Activated T-helper 17 cell treated with anti-CD3 and anti-CD28 coated beads, Interleukin-2, amount 50 U/mL, for 72 hours (primary cell): ENCODE measurements at regions not wholly inside any gene's neighbourhood (a gene's known extent, or its start where the extent isn't known, plus 50 kb on each side); places are given as distances from the start of the nearest gene placed in this dataset.
A peak's percentile ranks its signal among the peaks of the same experiment; 100 is the strongest.
"Not testable (repeated sequence)": the region's sequence is repeated elsewhere in the genome, so short reads cannot be mapped to it uniquely, and the experiment has no call there.

ENCODE experiments used
- ATAC-seq: fragments of 150-1000 bp; cut with Tn5 transposase; replicated peaks from 2 replicates; pipeline ENCODE4 v1.10.0; 2021; ENCODE audit warnings: mild to moderate bottlenecking, moderate library complexity
- H3K27ac Mint-ChIP-seq: one replicate; pipeline ENCODE4 v1.8.0; 2022; ENCODE audit warnings: mixed read lengths
- H3K27me3 Mint-ChIP-seq: one replicate; pipeline ENCODE4 v1.8.0; 2022; ENCODE audit warnings: mixed read lengths
- H3K36me3 Mint-ChIP-seq: one replicate; pipeline ENCODE4 v1.8.0; 2022; ENCODE audit warnings: low read depth, mild to moderate bottlenecking, mixed read lengths
- H3K4me1 Mint-ChIP-seq: one replicate; pipeline ENCODE4 v1.8.0; 2022; ENCODE audit warnings: mixed read lengths
- H3K4me3 Mint-ChIP-seq: one replicate; pipeline ENCODE4 v1.8.0; 2022; ENCODE audit warnings: mild to moderate bottlenecking, mixed read lengths
- H3K9me3 Mint-ChIP-seq: one replicate; pipeline ENCODE4 v1.8.0; 2022; ENCODE audit warnings: mixed read lengths

- H3K4me3 Mint-ChIP-seq: no peak overlapping the region
- peaks cover 3% of the 10 kb centered on the region for H3K9me3 Mint-ChIP-seq
- no peaks in the 10 kb centered on the region for H3K4me1 Mint-ChIP-seq
- H3K36me3 Mint-ChIP-seq: no peaks in the 10 kb centered on the region
- no peak overlapping the region for H3K27ac Mint-ChIP-seq
- no peaks in the 10 kb centered on the region for H3K27me3 Mint-ChIP-seq
- no peak for ATAC-seq
These were observed 192.6 kb downstream of the COX18 start for GRCh38 chr4:72876946-72877345.

GRCh38 chr4:72875545-72875944, 194.0 kb downstream of the COX18 start:
- ATAC-seq: no peak
- Mint-ChIP-seq H3K9me3 (no peaks in the 10 kb centered on the region), H3K27ac (no peak overlapping the region), H3K36me3 (no peaks in the 10 kb centered on the region), H3K4me3 (no peak overlapping the region), H3K4me1 (no peaks in the 10 kb centered on the region), H3K27me3 (no peaks in the 10 kb centered on the region)

DNA sequence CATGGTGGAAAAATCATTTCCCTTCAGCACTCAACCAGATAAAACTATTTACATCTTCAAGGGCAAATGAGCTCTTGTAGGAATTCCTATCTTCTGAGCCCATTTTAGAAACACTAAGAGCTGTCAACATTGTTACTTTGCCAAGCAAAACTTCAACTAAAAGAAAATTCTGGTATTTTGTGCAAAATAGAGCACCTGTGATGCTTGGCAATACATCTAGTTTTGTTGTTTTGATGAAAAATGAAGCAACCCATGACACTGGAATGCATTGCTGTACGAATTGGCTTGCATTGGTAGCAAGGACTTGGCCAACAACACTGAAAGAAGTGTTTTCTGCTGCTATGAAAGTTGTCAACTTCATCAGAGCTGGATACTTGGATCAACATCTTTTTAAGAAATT, 194.4 kb downstream of the COX18 start:
- Mint-ChIP-seq H3K27me3 (no peaks in the 10 kb centered on the region), H3K9me3 (no peaks in the 10 kb centered on the region), H3K27ac (no peak overlapping the region), H3K4me3 (no peak overlapping the region), H3K36me3 (no peaks in the 10 kb centered on the region), H3K4me1 (no peaks in the 10 kb centered on the region)
- ATAC-seq: no peak

DNA sequence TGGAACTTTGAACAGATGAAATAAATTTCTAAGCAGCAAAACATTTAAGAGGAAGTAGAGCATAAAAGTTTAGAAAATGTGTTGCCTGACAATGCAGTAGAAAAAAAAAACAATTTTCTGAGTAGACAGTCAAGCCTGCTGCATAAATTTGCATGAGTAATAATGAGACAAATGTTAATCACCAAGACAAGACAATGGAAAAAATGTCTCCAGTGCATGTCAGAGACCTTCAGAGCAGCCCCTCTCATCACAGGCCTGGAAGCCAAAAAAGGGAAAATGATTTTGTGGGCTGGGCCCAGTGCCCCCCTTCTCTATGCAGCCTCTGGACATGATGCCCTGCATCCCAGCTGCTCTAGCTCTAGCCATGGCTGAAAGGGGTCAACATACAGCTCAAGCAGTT, 204.6 kb downstream of the COX18 start:
- Mint-ChIP-seq H3K36me3 (no peaks in the 10 kb centered on the region), H3K4me3 (no peak overlapping the region), H3K9me3 (no peaks in the 10 kb centered on the region), H3K4me1 (no peaks in the 10 kb centered on the region), H3K27me3 (peaks cover 4% of the 10 kb centered on the region), H3K27ac (no peak overlapping the region)
- no peak for ATAC-seq

DNA sequence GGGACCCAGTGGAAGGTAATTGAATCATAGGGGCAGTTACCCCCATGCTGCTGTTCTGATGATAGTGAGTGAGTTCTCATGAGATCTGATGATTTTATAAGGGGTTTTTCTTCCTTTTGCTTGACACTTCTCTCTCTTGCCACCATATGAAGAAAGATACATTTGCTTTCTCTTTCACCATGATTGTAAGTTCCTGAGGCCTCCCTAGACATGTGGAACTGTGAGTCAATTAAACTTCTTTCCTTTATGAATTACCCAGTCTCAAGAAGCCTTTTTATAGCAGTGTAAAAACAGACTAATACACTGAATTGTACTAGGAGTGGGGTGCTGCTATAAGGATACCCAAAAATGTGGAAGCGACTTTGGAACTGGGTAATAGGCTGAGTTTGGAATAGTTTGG, 205.2 kb downstream of the COX18 start:
- H3K27ac Mint-ChIP-seq, H3K27me3 Mint-ChIP-seq, H3K36me3 Mint-ChIP-seq, H3K9me3 Mint-ChIP-seq, H3K4me1 Mint-ChIP-seq, ATAC-seq, H3K4me3 Mint-ChIP-seq: not testable (repeated sequence)

DNA sequence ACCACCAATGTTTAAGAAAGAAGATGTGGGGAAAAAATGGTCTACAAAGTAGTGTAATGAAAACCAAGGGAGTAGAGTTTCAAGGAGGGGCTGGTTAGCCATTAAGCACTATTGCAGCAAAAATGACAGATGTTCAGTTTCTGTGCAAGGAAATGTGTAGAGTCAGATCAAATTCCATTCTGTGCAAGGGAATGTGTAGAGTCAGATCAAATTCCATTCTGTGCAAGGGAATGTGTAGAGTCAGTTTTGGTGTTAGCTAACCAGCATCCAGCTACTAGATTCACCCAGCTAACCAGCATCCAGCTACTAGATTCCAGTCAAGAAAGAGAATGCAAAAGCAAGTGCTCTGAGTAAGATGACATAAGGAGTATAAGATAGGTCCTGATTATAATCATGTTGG, 208.8 kb downstream of the COX18 start:
- Mint-ChIP-seq H3K27me3 (peaks cover 4% of the 10 kb centered on the region), H3K4me1 (no peaks in the 10 kb centered on the region), H3K27ac (no peak overlapping the region), H3K36me3 (no peaks in the 10 kb centered on the region), H3K9me3 (no peaks in the 10 kb centered on the region), H3K4me3 (no peak overlapping the region)
- no peak for ATAC-seq

DNA sequence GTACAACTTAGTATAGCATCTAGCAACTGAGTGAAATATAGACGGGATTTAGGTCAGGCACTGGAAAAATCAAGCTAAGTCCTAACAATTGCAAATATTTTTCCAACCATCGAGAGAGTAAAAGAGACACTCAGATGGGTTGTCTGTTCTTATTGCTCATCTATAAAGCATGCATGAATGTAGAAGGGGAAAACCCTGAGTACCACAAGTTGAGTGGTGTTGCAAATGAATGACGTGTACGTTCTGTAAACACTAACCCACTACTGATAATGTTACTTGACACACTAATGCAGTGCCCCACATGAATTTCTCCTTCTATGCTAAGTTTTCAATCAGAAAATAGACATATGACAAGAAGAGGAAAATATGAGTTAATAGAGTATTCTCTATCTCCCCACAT, 211.2 kb downstream of the COX18 start:
- H3K9me3 Mint-ChIP-seq: peaks cover 3% of the 10 kb centered on the region
- peaks cover 7% of the 10 kb centered on the region for H3K27me3 Mint-ChIP-seq
- no peak overlapping the region for H3K4me3 Mint-ChIP-seq
- no peaks in the 10 kb centered on the region for H3K36me3 Mint-ChIP-seq
- ATAC-seq: peak; percentile 74
- no peaks in the 10 kb centered on the region for H3K4me1 Mint-ChIP-seq
- no peak overlapping the region for H3K27ac Mint-ChIP-seq

DNA sequence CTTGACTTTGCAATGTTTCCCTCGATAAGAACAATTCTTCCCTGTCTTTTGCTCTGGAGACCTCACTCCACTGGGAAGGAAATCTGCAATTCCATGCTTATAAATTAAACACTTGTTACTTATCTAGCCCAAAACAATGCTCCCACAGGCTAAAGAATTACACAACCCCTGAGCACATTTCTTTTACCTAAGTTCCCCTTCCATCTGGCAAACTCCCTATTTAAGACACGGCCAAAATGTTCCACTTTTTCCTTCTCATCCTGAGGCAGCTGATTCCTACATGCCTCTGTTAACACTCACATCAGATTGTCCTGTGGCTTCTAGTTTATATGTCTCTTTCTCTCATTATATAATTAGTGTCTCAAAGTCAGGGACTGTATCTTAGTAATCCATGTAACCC, 211.7 kb downstream of the COX18 start:
- no peak for ATAC-seq
- no peaks in the 10 kb centered on the region for H3K36me3 Mint-ChIP-seq
- H3K27ac Mint-ChIP-seq: no peak overlapping the region
- no peaks in the 10 kb centered on the region for H3K4me1 Mint-ChIP-seq
- peaks cover 3% of the 10 kb centered on the region for H3K9me3 Mint-ChIP-seq
- H3K4me3 Mint-ChIP-seq: no peak overlapping the region
- H3K27me3 Mint-ChIP-seq: peaks cover 7% of the 10 kb centered on the region

GRCh38 chr4:72857216-72857615, 212.3 kb downstream of the COX18 start:
- Mint-ChIP-seq H3K4me1 (no peaks in the 10 kb centered on the region), H3K4me3 (no peak overlapping the region), H3K27ac (no peak overlapping the region), H3K36me3 (no peaks in the 10 kb centered on the region), H3K27me3 (peaks cover 7% of the 10 kb centered on the region), H3K9me3 (peaks cover 3% of the 10 kb centered on the region)
- ATAC-seq: no peak

DNA sequence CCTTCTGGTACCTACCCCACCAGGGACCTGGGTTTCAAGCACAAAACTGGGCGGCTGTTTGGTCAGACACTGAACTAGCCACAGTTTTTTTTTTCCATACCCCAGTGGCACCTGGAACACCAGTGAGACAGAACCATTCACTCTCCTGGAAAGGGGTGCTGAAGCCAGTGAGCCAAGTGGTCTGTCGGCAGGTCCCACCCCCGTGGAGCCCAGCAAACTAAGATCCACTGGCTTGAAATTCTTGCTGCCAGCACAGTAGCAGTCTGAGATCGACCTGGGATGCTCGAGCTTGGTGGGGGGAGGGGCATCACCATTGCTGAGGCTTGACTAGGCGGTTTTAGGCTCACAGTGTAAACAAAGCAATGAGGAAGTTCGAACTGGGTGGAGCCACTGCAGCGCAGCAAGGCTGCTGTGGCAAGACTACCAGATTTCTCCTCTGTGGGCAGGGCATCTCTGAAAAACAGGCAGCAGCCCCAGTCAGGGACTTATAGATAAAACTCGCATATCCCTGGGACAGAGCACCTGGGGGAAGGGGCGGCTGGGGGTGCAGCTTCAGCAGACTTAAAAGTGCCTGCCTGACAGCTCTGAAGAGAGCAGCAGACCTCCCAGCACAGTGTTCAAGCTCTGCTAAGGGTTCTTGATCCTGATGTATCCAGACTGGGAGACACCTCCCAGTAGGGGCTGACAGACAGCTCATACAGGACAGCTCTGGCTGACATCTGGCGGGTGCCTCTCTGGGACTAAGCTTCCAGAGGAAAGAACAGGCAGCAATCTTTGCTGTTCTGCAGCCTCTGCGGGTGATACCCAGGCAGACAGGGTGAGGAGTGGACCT, 223.0 kb downstream of the COX18 start:
- Mint-ChIP-seq H3K27ac (no peak overlapping the region), H3K36me3 (no peaks in the 10 kb centered on the region), H3K9me3 (peaks cover 8% of the 10 kb centered on the region), H3K4me3 (no peak overlapping the region), H3K27me3 (peaks cover 25% of the 10 kb centered on the region), H3K4me1 (no peaks in the 10 kb centered on the region)
- ATAC-seq: no peak

DNA sequence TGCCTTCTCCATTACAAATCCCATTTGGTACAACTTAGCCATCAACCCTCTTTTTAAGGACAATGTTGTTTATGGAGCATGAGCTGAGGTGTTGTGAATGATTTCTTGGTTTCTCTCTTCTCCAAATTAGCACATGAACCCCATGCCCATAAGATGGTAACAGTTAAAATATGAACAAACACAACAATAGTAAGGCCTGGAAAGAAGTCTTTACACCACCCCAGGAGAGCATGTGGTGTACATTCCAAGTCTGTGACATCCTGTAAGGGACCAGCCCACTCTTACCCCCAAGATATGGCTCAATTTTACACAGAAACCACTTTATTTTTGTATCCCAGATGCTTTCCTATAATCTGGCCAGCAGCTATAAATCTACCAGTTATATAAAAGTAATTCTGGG, 226.1 kb downstream of the COX18 start:
- H3K36me3 Mint-ChIP-seq: no peaks in the 10 kb centered on the region
- H3K4me1 Mint-ChIP-seq: no peaks in the 10 kb centered on the region
- no peak overlapping the region for H3K27ac Mint-ChIP-seq
- no peak overlapping the region for H3K4me3 Mint-ChIP-seq
- no peak for ATAC-seq
- peaks cover 5% of the 10 kb centered on the region for H3K9me3 Mint-ChIP-seq
- H3K27me3 Mint-ChIP-seq: peaks cover 17% of the 10 kb centered on the region

DNA sequence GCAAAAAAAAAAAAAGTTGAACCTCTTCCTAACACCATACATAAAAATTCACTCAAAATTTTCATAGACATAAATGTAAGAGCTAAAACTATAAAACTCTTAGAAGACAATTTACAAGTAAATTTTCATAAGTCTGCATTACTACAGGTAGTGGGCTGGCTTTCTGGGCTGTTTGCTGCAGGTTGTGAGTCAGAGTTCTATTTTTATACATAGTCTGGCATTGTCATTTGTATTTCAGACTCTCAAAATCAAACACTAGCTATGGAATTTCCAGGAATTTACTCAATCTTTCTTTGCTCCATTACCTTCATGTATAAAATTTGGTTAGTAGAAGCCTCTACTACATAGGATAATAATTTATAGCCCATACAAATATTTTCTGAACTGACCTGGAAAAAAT, 227.2 kb downstream of the COX18 start:
- Mint-ChIP-seq H3K9me3 (peaks cover 9% of the 10 kb centered on the region), H3K36me3 (no peaks in the 10 kb centered on the region), H3K4me3 (no peak overlapping the region), H3K27me3 (peaks cover 15% of the 10 kb centered on the region), H3K27ac (no peak overlapping the region), H3K4me1 (no peaks in the 10 kb centered on the region)
- ATAC-seq: no peak

GRCh38 chr4:72840166-72840565, 229.3 kb downstream of the COX18 start:
- H3K4me1 Mint-ChIP-seq, H3K36me3 Mint-ChIP-seq, ATAC-seq, H3K4me3 Mint-ChIP-seq, H3K27ac Mint-ChIP-seq: not testable (repeated sequence)
- Mint-ChIP-seq H3K27me3 (peaks cover 13% of the 10 kb centered on the region), H3K9me3 (peaks cover 11% of the 10 kb centered on the region)

DNA sequence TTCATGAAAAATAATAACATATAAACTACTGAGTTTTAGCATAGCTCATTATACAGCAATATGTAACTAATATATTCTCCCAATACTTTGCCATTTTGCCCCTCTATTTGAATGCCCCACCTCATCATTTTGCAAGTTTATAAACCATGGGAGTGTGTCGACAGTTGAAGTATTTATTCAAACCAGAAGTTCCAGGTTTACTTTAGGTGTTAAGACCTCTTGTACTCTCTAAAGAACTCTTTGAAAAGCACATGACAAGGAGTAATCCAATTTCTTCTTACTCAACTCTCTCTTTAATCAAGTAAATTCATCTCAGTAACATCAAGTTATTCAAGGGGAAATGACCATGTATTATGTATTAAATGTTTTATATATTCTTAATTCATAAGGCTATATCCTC, 240.7 kb downstream of the COX18 start:
- H3K4me1 Mint-ChIP-seq: no peaks in the 10 kb centered on the region
- H3K4me3 Mint-ChIP-seq: no peak overlapping the region
- H3K36me3 Mint-ChIP-seq: no peaks in the 10 kb centered on the region
- ATAC-seq: no peak
- H3K27me3 Mint-ChIP-seq: no peaks in the 10 kb centered on the region
- H3K27ac Mint-ChIP-seq: no peak overlapping the region
- H3K9me3 Mint-ChIP-seq: peaks cover under 1% of the 10 kb centered on the region

- H3K4me1 Mint-ChIP-seq: no peaks in the 10 kb centered on the region
- no peak overlapping the region for H3K27ac Mint-ChIP-seq
- H3K27me3 Mint-ChIP-seq: no peaks in the 10 kb centered on the region
- no peak overlapping the region for H3K4me3 Mint-ChIP-seq
- no peaks in the 10 kb centered on the region for H3K36me3 Mint-ChIP-seq
- H3K9me3 Mint-ChIP-seq: no peaks in the 10 kb centered on the region
- ATAC-seq: no peak
These were observed 241.5 kb downstream of the COX18 start for GRCh38 chr4:72827968-72828367.

GRCh38 chr4:72820107-72820506, 249.4 kb downstream of the COX18 start:
- H3K4me1 Mint-ChIP-seq: no peaks in the 10 kb centered on the region
- ATAC-seq: no peak
- H3K9me3 Mint-ChIP-seq: no peaks in the 10 kb centered on the region
- H3K27ac Mint-ChIP-seq: no peak overlapping the region
- H3K4me3 Mint-ChIP-seq: no peak overlapping the region
- peaks cover 5% of the 10 kb centered on the region for H3K27me3 Mint-ChIP-seq
- no peaks in the 10 kb centered on the region for H3K36me3 Mint-ChIP-seq
